Left kidney (tissue), 1 donor: ENCODE measurements at regions not wholly inside any gene's neighbourhood (a gene's known extent, or its start where the extent isn't known, plus 50 kb on each side); places are given as distances from the start of the nearest gene placed in this dataset.
A peak's percentile ranks its signal among the peaks of the same experiment; 100 is the strongest.

Experiments used
- DNase-seq: peaks from one replicate; pipeline ENCODE4 v3.0.0-alpha.2; 2013

DNA sequence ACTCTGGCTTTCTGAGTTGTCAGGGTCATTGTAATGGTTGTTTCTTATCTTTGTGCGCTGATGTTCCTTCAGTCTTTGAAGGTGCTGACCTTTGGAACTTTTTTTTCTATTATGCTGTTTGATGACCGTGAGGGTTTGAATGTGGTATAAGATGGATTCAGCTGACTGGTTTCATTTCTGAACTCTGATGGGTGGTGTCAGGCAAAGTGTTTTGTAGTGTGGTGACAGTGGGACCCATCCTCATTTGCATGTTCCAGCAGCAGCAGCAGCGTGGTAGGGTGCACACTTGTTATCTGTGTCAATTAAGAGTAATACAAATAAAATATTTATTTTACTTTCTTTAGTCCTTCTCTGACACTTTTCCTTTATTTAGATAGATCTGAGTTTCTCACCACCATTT lies 227.7 kb upstream of the PRR16 start:
- DNase-seq = no peak

DNA sequence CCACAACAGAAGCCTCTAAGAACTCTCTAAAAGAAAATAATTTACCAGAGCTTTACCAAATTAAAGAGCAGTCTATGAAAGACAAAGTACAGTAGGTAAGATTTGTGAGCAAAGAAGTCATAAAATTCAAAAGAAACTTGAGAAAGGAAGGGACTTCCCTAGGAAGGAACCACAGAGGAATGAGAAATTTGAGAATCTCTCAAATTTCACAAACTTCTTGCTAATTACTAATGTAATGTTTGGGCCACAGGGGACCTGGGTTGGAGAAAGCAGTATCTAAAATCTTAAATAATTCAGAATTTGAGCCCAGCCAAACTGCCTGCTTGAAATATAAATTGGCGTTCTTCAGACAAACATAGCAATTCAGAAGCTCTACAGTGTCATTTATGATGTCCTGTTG lies 225.0 kb upstream of the PRR16 start:
- no peak for DNase-seq

DNA sequence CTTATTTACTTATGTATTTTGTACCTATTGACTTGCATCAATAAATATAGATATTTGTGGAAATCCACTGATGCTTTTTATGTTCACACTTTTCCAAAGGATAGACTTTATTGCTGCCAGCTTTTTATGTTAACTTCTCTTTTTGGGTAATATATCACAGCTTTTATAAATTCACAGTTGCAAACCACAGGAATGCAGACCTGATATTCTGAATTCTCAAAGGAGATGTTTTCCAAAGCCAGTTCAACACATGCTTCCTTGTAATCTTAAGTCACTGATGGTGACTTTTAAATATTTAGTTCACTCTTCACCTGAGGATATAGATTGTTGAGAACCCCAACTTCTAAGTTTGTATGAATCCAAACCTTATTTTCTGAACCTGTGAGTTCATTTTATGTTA lies 223.4 kb upstream of the PRR16 start:
- no peak for DNase-seq

DNA sequence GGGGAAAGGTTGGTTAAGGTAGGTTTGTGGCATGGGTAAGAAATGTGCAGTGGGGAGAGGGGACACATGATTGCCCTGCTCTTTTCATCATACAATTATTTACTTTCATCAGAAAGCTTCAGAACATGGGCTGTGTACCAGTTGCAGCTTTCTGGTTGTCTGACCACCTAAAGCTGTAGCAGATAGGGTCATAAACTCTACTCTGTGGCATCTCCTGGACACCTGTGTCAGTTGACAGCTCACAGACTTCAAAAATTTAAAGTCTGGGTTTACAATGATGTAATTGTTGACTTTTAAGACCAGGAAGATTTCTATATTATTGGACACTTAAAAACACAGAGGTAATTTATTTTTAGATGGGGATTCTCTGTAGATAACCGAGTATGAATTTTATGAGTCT lies 222.7 kb upstream of the PRR16 start:
- DNase-seq = no peak

DNA sequence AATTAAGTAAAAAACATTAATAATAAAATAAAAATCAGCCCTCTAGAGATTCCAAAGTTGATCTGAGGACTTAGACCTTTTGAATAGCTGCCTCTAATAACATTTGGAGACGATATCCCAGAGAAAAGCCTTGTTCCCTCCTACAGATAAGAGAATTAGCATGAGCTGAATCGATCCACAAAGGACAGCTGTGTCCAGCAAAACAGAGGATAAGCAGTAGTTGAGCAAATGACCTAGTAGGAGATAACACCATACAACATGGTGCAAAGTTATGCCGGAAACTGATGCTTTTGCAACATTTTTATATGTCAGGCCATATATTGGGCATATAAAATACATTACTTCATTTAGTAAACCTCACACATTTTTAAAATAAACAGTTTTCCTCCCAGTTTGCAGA lies 212.2 kb upstream of the PRR16 start:
- DNase-seq = no peak

DNA sequence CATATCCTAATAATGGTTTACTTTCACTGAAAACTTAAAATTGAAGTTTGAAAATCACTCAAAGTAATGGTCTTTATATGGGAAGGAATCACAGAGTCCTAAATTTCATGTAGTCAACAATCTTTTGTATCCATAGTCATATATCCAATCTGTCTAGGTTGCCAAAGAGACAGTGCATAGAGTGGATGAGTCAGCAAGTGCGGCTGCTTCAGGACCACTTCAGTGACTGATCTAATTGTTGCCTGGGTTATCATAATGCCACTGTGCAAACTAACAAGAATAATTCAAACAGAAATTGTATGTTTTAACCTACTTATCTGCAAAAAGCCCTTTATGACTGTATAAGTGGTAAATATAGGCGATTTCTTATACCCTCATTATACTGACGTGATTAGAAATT lies 211.3 kb upstream of the PRR16 start:
- no peak for DNase-seq

DNA sequence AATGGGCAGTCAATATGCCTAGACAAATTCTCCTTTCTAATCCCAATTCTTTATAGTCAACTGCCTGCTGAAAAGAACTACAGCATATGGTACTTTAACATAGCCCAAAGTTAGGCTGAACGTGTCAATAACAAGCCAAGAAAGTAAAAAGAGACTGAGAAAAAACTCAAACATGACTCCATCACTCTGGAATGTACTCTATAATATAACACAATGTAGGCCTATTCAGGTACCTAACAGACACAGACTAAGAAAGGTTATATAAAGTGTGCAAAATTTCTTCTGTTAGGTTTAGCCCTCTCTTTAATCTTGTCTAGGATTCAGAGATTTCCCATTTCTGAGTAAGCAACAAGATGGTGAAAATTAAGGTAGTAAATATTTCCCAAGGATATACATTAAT lies 209.7 kb upstream of the PRR16 start:
- no peak for DNase-seq

DNA sequence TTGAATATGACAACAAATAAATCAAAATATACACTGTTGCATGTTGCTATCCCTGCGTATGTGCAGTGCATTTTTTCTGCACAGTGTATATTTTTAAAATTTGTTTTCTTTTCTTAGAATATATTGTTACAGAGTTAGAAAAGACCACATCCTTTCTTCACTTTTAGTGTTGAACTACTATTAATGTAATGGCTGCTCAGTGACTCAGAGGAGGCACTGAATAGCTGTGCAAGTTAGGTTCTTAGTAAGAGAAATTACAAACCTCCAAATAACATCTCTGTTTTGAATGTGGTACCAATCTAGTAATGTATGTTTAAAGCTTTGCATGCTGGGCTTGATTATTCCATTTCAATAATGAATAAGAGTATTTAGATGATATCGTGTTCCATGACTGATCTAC lies 208.9 kb upstream of the PRR16 start:
- DNase-seq = no peak

DNA sequence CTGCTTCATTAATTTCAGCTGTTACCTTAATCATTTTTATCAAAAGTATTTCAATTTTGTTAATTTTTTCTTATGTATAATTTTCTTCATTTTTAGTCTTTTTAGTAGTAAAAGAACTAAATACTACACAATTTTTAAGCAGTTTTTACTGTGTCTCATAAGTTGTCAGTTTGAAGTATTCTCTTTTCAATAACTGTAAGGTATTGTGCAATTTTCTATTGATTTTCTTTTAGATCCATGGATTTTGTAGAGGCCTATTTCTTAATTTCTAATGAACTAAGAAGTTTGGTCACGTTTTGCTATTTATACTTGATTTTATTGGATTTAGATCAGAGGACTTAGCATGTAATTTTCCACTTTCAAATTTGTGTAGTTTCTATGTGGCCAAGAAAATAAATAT lies 207.7 kb upstream of the PRR16 start:
- no peak for DNase-seq

DNA sequence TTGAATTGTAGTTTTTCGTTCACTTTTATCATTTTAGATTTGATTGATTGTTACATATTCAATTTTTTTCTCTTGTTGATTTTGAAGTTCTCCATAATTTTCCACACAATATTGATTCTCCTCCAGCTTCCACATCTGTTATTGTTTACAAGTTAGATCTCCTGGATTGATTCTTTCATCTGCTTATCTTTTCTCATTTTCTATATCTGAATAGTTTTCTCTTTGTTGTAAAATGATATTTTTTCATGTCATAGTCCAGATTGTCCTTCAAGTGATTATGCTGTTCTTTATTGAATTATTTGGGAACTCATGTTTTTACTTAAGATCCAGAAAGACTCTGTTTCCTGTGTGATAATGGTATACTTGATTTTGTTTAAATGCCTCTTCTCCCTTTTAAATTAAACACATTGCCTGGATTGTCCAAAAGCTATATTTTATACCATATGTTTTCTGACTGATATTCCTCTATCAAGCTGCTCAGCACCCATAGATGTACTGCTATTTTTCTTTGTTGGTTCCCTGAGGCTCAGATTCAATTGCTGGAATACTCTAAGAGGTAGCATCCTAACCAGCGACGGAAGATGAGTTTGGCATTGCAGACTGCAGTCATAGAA lies 206.6 kb upstream of the PRR16 start:
- DNase-seq = no peak

DNA sequence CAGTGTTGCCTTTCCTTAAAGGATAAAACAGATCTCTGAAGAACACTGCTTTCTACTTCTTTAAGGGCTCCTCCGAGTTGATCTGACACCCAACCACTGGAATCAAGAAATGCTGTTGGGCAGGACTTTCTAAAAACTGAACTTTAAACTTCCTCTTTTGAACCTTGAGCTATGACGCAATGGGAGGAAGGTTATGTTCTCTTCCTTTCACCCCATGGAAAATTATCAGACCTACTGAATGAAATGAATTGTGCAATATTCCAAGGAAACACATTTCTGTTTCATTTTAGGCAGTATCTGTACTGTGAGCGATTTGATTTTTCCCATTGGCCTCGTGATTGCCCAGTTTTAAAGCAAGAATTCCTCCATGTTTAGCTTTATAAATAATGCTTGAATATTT lies 206.0 kb upstream of the PRR16 start:
- DNase-seq = peak; percentile 1

DNA sequence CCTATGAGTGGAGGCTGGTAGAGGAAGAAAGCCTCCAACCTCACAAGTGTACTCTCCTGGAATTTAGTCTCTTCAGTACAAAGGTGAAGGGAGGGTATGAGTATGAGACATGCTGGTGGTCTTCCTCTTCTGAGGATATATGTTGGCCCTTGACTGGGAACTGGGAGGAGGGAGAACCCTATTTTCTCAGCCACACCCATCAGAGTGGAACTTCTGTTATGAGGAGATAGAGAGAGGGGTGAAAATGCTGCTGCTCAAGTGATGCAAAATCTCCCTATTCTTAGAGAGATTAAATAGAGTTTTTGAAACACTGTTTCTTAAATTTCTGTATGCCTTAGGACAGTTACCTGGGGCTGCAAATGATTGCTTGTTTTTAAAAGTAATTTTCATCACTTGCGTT lies 203.4 kb upstream of the PRR16 start:
- DNase-seq = no peak

DNA sequence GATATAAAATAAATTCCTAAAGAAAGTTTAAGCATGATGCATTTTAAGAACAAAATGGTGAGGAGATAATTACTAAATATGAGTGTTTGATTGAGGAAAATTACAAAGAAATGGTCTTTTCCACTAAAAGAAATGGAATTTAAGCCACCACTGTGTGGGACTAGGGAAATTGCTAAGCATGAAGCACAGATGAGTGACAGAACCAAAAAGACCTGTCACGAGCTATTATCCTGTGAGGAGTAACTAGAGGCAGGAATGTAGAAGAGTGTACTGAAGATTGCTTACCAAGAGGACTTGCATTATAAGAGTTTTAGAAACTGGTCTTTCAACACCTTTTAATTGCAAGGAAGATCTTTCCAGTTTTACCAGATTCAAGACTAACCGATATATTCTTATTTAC lies 193.6 kb upstream of the PRR16 start:
- DNase-seq = no peak

DNA sequence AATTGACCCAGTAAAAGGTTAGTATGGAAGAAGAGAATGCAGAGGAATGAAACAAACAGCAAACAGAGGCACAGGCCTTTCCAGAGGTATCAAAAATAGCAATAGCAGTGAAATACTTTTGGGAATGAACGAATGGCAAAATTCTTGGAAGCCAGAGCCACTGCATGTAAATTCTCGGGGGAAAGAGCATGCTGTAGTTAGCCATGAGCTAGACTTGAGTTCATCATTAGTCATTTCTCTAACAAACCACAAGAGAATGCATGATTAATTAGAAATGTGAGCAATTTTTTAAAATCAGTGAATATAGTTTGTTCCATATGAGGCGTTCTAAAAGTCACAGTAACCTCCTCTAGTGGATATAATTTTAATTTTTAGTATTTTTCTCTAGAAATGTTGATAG lies 170.3 kb upstream of the PRR16 start:
- no peak for DNase-seq

DNA sequence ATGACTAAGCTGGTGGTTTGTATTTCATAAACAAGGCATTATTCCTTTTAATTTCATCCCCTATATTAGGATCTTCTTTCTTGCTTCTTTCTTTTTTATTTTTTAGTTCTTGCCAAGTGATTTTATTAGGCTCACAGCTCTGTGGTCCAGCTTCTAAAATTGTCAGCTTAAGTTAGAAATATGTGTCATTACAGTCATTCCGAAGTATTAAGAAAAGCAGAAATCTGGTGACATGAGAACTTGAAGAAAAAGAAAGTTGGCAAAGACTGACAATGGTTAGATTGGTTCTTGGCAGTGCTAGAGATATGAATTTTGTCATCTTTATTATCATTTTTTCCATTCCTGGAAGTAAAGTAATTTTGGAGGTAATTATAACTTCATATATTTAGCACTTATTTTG lies 166.5 kb upstream of the PRR16 start:
- no peak for DNase-seq

DNA sequence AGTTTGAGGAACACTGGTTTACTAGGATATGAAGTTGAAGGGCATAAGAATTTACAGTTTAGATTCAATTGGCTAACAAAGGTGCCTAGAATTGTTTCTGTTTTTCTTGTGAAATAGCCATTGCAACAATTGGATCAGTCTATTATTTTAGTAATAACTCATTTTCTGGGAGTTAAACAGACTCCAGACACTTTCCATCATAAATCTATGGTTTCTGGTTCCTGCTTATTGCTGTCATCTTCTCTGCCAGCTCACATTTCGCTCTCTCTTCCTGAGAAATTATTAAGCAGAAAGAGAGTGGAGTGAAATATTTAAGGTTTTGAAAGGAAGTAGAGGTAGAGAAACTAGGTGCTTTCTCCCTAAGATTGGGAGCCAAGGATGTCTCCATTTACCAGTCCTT lies 165.1 kb upstream of the PRR16 start:
- no peak for DNase-seq

DNA sequence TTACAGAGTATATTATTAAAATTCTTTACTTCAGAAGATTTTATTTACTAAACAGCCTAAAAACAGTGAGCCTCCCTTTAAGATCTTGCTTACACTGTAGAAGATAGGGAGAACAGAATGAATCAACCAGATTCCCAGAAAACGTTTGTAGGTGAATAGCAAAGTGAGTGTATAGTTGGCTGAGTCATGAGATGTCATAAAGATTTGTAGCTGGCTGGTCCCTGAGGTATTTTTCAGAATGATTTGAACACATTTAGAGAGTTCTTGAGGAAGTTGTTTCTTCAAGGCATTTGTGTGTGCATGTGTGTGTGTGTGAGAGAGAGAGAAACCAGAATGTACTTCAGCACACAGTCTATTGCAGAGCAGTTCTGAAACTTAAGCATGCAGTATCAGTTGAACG lies 159.4 kb upstream of the PRR16 start:
- DNase-seq = no peak

DNA sequence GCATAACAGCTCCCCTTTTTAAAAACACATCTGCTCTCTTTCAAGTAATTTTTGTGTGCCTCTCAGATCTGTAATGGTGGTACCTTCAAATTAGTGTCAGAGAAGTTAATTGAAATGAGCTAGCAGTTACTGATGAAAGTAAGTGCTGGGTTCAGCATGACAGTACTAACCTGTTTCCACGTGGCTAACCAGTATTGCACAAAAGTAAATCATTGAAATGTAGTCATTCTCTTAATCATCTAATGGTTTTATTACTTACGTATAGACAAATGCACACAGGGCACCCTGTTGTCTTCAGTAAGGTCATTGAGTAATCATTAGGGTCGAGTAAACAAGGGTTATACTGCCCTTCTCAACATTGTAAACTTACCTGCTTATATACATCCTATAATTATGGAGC lies 157.8 kb upstream of the PRR16 start:
- DNase-seq = no peak

DNA sequence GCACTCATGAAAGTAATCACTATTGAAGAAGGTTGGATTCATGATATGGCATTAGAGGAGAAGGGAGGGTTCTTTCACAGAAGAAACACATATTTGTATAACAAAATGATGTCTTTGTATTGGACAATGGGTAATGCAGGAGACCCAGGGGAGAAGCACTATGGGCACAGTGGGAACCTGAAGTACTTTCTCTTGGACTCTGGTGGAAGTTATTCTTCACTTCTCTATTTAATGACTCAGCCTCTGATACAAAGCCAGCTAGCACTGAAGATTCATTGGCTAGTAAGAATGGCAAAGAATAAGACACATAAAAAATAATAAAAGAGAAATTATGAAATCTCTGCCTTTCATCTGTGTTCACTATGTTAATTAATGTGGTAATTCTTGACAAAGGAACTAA lies 149.9 kb upstream of the PRR16 start:
- DNase-seq = no peak

DNA sequence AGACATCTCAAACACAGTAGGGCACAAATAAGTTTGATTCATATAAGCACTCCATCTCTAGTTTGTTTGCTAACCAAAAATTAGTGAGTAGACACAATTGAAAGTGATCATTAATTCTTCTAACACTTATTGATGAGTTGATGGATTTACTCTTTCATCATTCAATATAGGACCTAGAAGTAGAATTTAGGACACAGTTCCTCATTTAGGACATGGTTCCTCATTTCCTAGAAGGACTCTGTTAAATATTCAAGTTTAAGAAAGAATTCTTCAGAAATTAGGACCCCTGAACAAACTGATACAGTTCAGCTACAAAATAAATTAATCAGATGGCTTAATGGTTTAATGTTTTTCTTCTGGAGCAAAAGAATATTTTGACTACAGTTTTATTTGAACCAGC lies 143.5 kb upstream of the PRR16 start:
- DNase-seq = no peak

DNA sequence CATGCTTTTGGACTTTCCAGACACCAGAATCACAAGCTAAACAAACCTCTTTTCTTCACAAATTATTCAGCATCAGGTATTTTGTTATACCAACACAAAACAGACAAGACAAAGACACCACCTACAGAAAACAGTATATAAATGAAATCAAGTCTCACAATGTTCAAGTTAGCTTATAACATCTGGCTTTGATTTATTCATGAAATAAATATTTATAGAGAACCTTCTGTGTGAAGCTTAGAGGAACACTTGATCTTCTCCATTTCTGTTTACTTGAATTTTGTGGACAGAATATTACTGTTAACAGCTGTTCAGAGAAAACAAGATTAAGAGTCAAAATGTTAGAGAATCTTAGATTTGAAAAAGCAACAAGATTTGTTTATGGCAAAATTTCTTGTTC lies 137.4 kb upstream of the PRR16 start:
- DNase-seq = no peak

DNA sequence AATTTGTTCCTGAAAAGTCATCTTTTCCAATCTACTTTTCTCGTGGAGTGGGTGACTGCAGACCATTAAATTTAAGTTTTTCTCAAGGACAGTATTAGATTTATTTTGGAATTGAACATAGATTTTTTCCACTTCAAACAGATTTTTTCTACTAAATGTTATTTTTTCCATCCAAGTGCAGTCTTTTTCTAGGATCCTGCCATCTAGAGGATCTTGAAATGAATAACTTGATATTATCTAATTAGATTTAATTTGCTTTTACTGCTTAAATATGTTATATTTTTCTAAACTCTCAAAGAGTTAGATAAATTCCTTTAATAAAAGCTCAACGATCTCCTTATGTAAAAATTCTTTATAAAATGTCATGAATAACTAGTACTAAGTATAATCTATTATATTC lies 136.9 kb upstream of the PRR16 start:
- DNase-seq = no peak

DNA sequence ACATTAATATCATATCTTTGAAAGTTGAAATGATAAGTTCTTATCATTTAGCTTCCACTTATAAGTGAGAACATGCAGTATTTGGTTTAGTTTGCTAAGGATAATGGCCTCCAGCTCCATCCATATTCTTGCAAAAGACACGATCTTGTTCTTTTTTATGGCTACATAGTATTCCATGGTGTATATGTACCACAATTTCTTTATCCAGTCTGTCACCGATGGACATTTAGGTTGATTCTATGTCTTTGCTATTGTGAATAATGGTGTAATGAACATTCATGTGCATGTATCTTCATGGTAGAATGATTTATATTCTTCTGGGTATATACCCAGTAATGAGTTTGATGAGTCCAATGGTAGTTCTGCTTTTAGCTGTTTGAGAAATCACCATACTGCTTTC lies 135.0 kb upstream of the PRR16 start:
- no peak for DNase-seq

DNA sequence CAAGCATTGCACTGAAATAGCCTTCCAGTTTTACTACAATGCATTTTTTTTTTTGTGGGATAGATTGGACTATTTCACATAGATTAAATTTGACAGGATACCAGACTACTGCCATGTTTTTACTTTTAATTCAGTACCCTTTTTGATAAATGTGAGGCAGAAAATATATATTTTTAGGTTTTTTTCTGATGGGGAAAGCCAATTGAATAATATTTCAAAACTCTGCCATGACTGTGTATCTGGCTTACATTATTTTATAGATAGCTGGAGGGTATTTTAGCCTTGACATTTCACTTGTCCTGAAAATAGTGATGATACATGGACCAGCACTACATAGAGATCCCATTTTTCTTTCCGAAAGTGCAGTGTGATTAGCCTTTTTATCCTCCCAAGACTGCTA lies 133.5 kb upstream of the PRR16 start:
- DNase-seq = no peak

DNA sequence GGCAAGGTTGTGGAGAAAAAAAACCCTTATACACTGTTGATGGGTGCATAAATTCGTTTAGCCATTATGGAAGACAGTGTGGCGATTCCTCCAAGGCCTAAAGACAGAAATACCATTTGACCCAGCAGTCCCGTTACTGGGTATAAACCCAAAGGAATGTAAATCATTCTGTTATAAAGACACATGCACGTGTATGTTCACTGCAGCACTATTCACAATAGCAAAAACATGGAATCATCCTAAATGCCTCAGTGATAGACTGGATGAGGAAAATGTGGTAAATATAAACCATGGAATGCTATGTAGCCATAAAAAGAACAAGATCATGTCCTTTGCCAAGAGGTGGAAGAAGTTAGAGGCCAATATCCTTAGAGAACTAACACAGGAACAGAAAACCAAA lies 119.9 kb upstream of the PRR16 start:
- no peak for DNase-seq
